GM23338 (cell line): ENCODE measurements at regions not wholly inside any gene's neighbourhood (a gene's known extent, or its start where the extent isn't known, plus 50 kb on each side); places are given as distances from the start of the nearest gene placed in this dataset.

Experiments used
- CREB1 ChIP-seq: fragments of 250-450 bp; sonication (Bioruptor Pico); IDR thresholded peaks from 2 replicates; pipeline ENCODE4 v1.5.0; 2020; ENCODE audit warnings: low read depth, mild to moderate bottlenecking, moderate library complexity
- CTCF ChIP-seq, 2 experiments: fragments of 200-600 bp in 1 of 2; sonication (generic) in 1 of 2; conservative IDR thresholded peaks; 2 replicates each; pipeline versions ENCODE4 v1.5.1 to v1.6.1; 2016 to 2017; ENCODE audit warnings: antibody characterized with exemption in 2 of 2, low read depth in 2 of 2, mild to moderate bottlenecking in 2 of 2, moderate library complexity in 1 of 2
- EZH2 ChIP-seq: fragments of 200-600 bp; sonication (generic); IDR thresholded peaks from one replicate; pipeline ENCODE4 v1.8.0; 2017; ENCODE audit warnings: antibody characterized with exemption, mild to moderate bottlenecking, low read depth; ENCODE audit not compliant: unreplicated experiment
- EZH2phosphoT487 ChIP-seq: fragments of 200-600 bp; sonication (generic); IDR thresholded peaks from one replicate; pipeline ENCODE4 v1.8.1; 2018; ENCODE audit warnings: antibody characterized with exemption; ENCODE audit not compliant: unreplicated experiment
- JUNB ChIP-seq: IDR thresholded peaks from one replicate; pipeline ENCODE4 v1.6.1; 2016; ENCODE audit warnings: antibody characterized with exemption; ENCODE audit not compliant: unreplicated experiment
- NANOG ChIP-seq: IDR thresholded peaks from 2 replicates; pipeline ENCODE4 v1.6.1; 2016; ENCODE audit warnings: antibody characterized with exemption, borderline replicate concordance
- POLR2AphosphoS5 ChIP-seq: IDR thresholded peaks from 2 replicates; pipeline ENCODE4 v1.6.1; 2016; ENCODE audit warnings: antibody characterized with exemption, low read depth
- STAT1 ChIP-seq: IDR thresholded peaks from one replicate; pipeline ENCODE4 v1.6.1; 2016; ENCODE audit warnings: antibody characterized with exemption; ENCODE audit not compliant: unreplicated experiment
- ZNF114 ChIP-seq: fragments of 250-450 bp; sonication (Bioruptor Pico); IDR thresholded peaks from 2 replicates; pipeline ENCODE4 v1.5.0; 2020; ENCODE audit warnings: mild to moderate bottlenecking, moderate library complexity
- ZNF331 ChIP-seq: fragments of 250-450 bp; sonication (Bioruptor Pico); IDR thresholded peaks from 2 replicates; pipeline ENCODE4 v1.5.0; 2020; ENCODE audit warnings: low read depth, mild to moderate bottlenecking, moderate library complexity
- TF ChIP-seq, protein P1 (sequence below): IDR thresholded peaks from one replicate; pipeline ENCODE4 v1.6.1; 2018; ENCODE audit warnings: antibody characterized with exemption; ENCODE audit not compliant: unreplicated experiment
- TF ChIP-seq, protein P2 (sequence below): IDR thresholded peaks from 2 replicates; pipeline ENCODE4 v1.6.1; 2016; ENCODE audit warnings: antibody characterized with exemption
- TF ChIP-seq, protein P3 (sequence below): fragments of 250-450 bp; sonication (Bioruptor Pico); IDR thresholded peaks from 2 replicates; pipeline ENCODE4 v1.5.0; 2020; ENCODE audit warnings: mild to moderate bottlenecking, moderate library complexity

DNA sequence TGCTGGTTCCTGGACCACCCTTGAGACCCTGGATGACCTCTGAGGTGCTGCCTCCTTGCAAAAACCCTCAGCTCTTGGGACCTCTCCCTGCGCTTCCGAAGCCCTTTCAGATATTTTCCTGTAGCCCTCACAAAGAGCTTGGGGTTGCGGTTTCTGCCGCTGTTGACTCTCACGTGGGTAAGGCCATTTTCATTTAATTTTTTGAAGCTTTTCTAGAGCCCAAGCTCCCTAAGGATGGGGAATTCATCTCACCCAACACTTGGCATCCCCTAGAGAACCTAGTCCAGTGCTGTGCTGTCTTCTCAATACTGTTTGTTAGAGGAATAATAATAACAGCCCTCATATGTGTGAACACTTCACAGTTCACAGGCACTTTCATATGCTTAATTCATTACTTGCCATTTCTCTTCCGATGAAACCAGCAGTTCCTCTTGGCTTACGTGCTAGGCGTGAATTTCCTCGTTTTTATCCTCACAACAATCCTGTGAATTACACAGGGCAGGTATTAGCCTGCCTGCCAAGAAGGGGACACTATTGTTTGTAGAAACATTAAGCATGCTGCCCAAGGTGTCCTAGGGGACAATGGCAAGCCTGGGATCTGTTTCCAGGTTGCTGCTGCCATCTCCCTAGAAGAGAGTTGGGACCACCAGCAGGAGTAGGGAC, 71.6 kb upstream of the CTBP2 start:
- no peak for TF ChIP-seq ZNF114
- no peak for TF ChIP-seq CTCF (conservative IDR thresholded peaks at IDR 0.05; ENCODE audit: low read depth in 2 of 2)
- no peak for TF ChIP-seq POLR2AphosphoS5
- TF ChIP-seq EZH2phosphoT487, result no peak
- TF ChIP-seq JUNB, result no peak
- TF ChIP-seq, protein P1, sequence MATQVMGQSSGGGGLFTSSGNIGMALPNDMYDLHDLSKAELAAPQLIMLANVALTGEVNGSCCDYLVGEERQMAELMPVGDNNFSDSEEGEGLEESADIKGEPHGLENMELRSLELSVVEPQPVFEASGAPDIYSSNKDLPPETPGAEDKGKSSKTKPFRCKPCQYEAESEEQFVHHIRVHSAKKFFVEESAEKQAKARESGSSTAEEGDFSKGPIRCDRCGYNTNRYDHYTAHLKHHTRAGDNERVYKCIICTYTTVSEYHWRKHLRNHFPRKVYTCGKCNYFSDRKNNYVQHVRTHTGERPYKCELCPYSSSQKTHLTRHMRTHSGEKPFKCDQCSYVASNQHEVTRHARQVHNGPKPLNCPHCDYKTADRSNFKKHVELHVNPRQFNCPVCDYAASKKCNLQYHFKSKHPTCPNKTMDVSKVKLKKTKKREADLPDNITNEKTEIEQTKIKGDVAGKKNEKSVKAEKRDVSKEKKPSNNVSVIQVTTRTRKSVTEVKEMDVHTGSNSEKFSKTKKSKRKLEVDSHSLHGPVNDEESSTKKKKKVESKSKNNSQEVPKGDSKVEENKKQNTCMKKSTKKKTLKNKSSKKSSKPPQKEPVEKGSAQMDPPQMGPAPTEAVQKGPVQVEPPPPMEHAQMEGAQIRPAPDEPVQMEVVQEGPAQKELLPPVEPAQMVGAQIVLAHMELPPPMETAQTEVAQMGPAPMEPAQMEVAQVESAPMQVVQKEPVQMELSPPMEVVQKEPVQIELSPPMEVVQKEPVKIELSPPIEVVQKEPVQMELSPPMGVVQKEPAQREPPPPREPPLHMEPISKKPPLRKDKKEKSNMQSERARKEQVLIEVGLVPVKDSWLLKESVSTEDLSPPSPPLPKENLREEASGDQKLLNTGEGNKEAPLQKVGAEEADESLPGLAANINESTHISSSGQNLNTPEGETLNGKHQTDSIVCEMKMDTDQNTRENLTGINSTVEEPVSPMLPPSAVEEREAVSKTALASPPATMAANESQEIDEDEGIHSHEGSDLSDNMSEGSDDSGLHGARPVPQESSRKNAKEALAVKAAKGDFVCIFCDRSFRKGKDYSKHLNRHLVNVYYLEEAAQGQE, result no peak
- no peak for TF ChIP-seq ZNF331 (CRISPR knock-in tag)
- TF ChIP-seq EZH2, result no peak
- no peak for TF ChIP-seq CREB1 (CRISPR knock-in tag)
- TF ChIP-seq NANOG, result no peak
- TF ChIP-seq, protein P2, sequence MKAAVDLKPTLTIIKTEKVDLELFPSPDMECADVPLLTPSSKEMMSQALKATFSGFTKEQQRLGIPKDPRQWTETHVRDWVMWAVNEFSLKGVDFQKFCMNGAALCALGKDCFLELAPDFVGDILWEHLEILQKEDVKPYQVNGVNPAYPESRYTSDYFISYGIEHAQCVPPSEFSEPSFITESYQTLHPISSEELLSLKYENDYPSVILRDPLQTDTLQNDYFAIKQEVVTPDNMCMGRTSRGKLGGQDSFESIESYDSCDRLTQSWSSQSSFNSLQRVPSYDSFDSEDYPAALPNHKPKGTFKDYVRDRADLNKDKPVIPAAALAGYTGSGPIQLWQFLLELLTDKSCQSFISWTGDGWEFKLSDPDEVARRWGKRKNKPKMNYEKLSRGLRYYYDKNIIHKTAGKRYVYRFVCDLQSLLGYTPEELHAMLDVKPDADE, result no peak
- TF ChIP-seq, protein P3, sequence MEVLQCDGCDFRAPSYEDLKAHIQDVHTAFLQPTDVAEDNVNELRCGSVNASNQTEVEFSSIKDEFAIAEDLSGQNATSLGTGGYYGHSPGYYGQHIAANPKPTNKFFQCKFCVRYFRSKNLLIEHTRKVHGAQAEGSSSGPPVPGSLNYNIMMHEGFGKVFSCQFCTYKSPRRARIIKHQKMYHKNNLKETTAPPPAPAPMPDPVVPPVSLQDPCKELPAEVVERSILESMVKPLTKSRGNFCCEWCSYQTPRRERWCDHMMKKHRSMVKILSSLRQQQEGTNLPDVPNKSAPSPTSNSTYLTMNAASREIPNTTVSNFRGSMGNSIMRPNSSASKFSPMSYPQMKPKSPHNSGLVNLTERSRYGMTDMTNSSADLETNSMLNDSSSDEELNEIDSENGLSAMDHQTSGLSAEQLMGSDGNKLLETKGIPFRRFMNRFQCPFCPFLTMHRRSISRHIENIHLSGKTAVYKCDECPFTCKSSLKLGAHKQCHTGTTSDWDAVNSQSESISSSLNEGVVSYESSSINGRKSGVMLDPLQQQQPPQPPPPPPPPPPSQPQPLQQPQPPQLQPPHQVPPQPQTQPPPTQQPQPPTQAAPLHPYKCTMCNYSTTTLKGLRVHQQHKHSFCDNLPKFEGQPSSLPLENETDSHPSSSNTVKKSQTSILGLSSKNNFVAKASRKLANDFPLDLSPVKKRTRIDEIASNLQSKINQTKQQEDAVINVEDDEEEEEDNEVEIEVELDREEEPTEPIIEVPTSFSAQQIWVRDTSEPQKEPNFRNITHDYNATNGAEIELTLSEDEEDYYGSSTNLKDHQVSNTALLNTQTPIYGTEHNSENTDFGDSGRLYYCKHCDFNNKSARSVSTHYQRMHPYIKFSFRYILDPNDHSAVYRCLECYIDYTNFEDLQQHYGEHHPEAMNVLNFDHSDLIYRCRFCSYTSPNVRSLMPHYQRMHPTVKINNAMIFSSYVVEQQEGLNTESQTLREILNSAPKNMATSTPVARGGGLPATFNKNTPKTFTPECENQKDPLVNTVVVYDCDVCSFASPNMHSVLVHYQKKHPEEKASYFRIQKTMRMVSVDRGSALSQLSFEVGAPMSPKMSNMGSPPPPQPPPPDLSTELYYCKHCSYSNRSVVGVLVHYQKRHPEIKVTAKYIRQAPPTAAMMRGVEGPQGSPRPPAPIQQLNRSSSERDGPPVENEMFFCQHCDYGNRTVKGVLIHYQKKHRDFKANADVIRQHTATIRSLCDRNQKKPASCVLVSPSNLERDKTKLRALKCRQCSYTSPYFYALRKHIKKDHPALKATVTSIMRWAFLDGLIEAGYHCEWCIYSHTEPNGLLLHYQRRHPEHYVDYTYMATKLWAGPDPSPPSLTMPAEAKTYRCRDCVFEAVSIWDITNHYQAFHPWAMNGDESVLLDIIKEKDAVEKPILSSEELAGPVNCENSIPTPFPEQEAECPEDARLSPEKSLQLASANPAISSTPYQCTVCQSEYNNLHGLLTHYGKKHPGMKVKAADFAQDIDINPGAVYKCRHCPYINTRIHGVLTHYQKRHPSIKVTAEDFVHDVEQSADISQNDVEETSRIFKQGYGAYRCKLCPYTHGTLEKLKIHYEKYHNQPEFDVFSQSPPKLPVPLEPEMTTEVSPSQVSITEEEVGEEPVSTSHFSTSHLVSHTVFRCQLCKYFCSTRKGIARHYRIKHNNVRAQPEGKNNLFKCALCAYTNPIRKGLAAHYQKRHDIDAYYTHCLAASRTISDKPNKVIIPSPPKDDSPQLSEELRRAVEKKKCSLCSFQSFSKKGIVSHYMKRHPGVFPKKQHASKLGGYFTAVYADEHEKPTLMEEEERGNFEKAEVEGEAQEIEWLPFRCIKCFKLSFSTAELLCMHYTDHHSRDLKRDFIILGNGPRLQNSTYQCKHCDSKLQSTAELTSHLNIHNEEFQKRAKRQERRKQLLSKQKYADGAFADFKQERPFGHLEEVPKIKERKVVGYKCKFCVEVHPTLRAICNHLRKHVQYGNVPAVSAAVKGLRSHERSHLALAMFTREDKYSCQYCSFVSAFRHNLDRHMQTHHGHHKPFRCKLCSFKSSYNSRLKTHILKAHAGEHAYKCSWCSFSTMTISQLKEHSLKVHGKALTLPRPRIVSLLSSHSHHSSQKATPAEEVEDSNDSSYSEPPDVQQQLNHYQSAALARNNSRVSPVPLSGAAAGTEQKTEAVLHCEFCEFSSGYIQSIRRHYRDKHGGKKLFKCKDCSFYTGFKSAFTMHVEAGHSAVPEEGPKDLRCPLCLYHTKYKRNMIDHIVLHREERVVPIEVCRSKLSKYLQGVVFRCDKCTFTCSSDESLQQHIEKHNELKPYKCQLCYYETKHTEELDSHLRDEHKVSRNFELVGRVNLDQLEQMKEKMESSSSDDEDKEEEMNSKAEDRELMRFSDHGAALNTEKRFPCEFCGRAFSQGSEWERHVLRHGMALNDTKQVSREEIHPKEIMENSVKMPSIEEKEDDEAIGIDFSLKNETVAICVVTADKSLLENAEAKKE (CRISPR knock-in tag), result no peak
- TF ChIP-seq STAT1, result no peak
